RWPE2 (cell line): ENCODE measurements at regions not wholly inside any gene's neighbourhood (a gene's known extent, or its start where the extent isn't known, plus 50 kb on each side); places are given as distances from the start of the nearest gene placed in this dataset.

ENCODE experiments used
- ATAC-seq: fragments of 200-7000 bp; cut with Tn5 transposase; 3 replicates; pipeline ENCODE4 v1.9.1; 2021; ENCODE audit warnings: low read depth
- DNase-seq: peaks from one replicate; pipeline ENCODE4 v3.0.0-alpha.2; 2020; ENCODE audit warnings: low spot score
- H3K27ac ChIP-seq: fragments of 450-650 bp; 2 replicates; pipeline ENCODE4 v1.5.1; 2017; ENCODE audit warnings: mild to moderate bottlenecking; ENCODE audit not compliant: poor library complexity, severe bottlenecking
- H3K27me3 ChIP-seq: fragments of 250-450 bp; sonication (Bioruptor Pico); 2 replicates; pipeline ENCODE4 v1.5.1; 2021; ENCODE audit warnings: mild to moderate bottlenecking, moderate library complexity; ENCODE audit not compliant: insufficient read depth, poor library complexity, severe bottlenecking
- H3K36me3 ChIP-seq: fragments of 250-450 bp; sonication (Bioruptor Pico); 2 replicates; pipeline ENCODE4 v1.5.1; 2020; ENCODE audit warnings: low read depth, mild to moderate bottlenecking, moderate library complexity
- H3K4me1 ChIP-seq: fragments of 250-450 bp; sonication (Bioruptor Pico); 2 replicates; pipeline ENCODE4 v1.5.1; 2021; ENCODE audit warnings: mild to moderate bottlenecking, moderate library complexity; ENCODE audit not compliant: insufficient read depth, poor library complexity, severe bottlenecking
- H3K4me3 ChIP-seq: fragments of 250-450 bp; sonication (Bioruptor Pico); 2 replicates; pipeline ENCODE4 v1.5.1; 2021; ENCODE audit warnings: mild to moderate bottlenecking, moderate library complexity; ENCODE audit not compliant: severe bottlenecking
- H3K9me3 ChIP-seq: fragments of 250-450 bp; sonication (Bioruptor Pico); 2 replicates; pipeline ENCODE4 v1.5.1; 2021; ENCODE audit warnings: mild to moderate bottlenecking, moderate library complexity; ENCODE audit not compliant: severe bottlenecking
- CTCF ChIP-seq: fragments of 450-650 bp; IDR thresholded peaks from one replicate; pipeline ENCODE4 v1.5.1; 2017; ENCODE audit warnings: mild to moderate bottlenecking, moderate library complexity; ENCODE audit not compliant: poor library complexity, severe bottlenecking

- DNase-seq (no peak), ATAC-seq (no peak)
- Histone ChIP-seq H3K27ac (no peak overlapping the region), H3K9me3 (no peaks in the 10 kb centered on the region), H3K4me1 (peaks cover 5% of the 10 kb centered on the region), H3K27me3 (no peaks in the 10 kb centered on the region), H3K4me3 (no peak overlapping the region), H3K36me3 (no peaks in the 10 kb centered on the region)
- TF ChIP-seq CTCF: no peak
These were observed 295.8 kb downstream of the NDFIP2 start for GRCh38 chr13:79776531-79777295.

GRCh38 chr13:79775830-79776229 is 294.9 kb downstream of the NDFIP2 start:
- no peak for DNase-seq
- Histone ChIP-seq H3K4me1 (peaks cover 5% of the 10 kb centered on the region), H3K4me3 (no peak overlapping the region), H3K27ac (no peak overlapping the region), H3K36me3 (no peaks in the 10 kb centered on the region), H3K27me3 (no peaks in the 10 kb centered on the region), H3K9me3 (peaks cover 4% of the 10 kb centered on the region)
- ATAC-seq: peak; percentile 69; the same call in 2 of the 3 replicates
- TF ChIP-seq CTCF: peak; percentile 66

GRCh38 chr13:79772811-79773210 is 291.9 kb downstream of the NDFIP2 start:
- ATAC-seq: no peak
- TF ChIP-seq CTCF: no peak
- Histone ChIP-seq H3K27ac (no peak overlapping the region), H3K9me3 (peaks cover 4% of the 10 kb centered on the region), H3K4me3 (no peak overlapping the region), H3K36me3 (no peaks in the 10 kb centered on the region), H3K4me1 (no peaks in the 10 kb centered on the region), H3K27me3 (no peaks in the 10 kb centered on the region)
- no peak for DNase-seq

GRCh38 chr13:79771493-79771892 is 290.5 kb downstream of the NDFIP2 start:
- no peak for ATAC-seq
- Histone ChIP-seq H3K27ac (no peak overlapping the region), H3K36me3 (no peaks in the 10 kb centered on the region), H3K27me3 (no peaks in the 10 kb centered on the region), H3K4me1 (no peaks in the 10 kb centered on the region), H3K9me3 (peaks cover 4% of the 10 kb centered on the region), H3K4me3 (no peak overlapping the region)
- no peak for DNase-seq
- TF ChIP-seq CTCF: no peak

- H3K27ac ChIP-seq: no peak overlapping the region
- DNase-seq: no peak
- TF ChIP-seq CTCF: no peak
- no peak overlapping the region for H3K4me3 ChIP-seq
- no peaks in the 10 kb centered on the region for H3K27me3 ChIP-seq
- no peaks in the 10 kb centered on the region for H3K4me1 ChIP-seq
- no peaks in the 10 kb centered on the region for H3K36me3 ChIP-seq
- ATAC-seq: no peak
- H3K9me3 ChIP-seq: peaks cover 4% of the 10 kb centered on the region
These were observed 289.1 kb downstream of the NDFIP2 start for GRCh38 chr13:79770056-79770455.
